PC-9 (cell line): ENCODE measurements at regions not wholly inside any gene's neighbourhood (a gene's known extent, or its start where the extent isn't known, plus 50 kb on each side); places are given as distances from the start of the nearest gene placed in this dataset.

ENCODE experiments used
- BruUV-seq: library from RNA; stranded (reverse); fragments of 400-500 nt; replicated peaks from 2 replicates; lab custom pipeline; 2021; lab: Mats Ljungman, UMichigan
- CTCF ChIA-PET: fragments of 300-600 bp; sonication (Branson Sonifier 250); formaldehyde crosslinking; loops from one replicate; lab custom pipeline; 2022; ENCODE audit warnings: antibody characterized with exemption; lab: Charles Lee
- POLR2A ChIA-PET: fragments of 300-600 bp; sonication (Branson Sonifier 250); formaldehyde crosslinking; loops from one replicate; lab custom pipeline; 2022; ENCODE audit warnings: antibody characterized with exemption; ENCODE audit not compliant: unreplicated experiment; lab: Charles Lee
- DNase-seq, 2 experiments: peaks; one replicate each; pipeline versions ENCODE4 v3.0.0 to v3.0.0-alpha.2; 2015 to 2022; ENCODE audit warnings: mixed read lengths in 1 of 2
- H2AFZ ChIP-seq: fragments of 200-600 bp; sonication (generic); 2 replicates; pipeline ENCODE4 v1.8.1; 2017; ENCODE audit warnings: antibody characterized with exemption
- H3F3A ChIP-seq: fragments of 200-600 bp; sonication (generic); 2 replicates; pipeline ENCODE4 v1.8.1; 2017; ENCODE audit warnings: antibody characterized with exemption, mild to moderate bottlenecking, low read depth; ENCODE audit not compliant: insufficient read depth
- H3K27ac ChIP-seq: fragments of 200-600 bp; sonication (generic); 2 replicates; pipeline ENCODE4 v1.6.1; 2016; ENCODE audit warnings: mixed run types
- H3K27me3 ChIP-seq: fragments of 200-600 bp; sonication (generic); 2 replicates; pipeline ENCODE4 v1.6.1; 2016; ENCODE audit warnings: low read depth, mixed run types; ENCODE audit not compliant: insufficient read depth
- H3K36me3 ChIP-seq: fragments of 200-600 bp; sonication (generic); 2 replicates; pipeline ENCODE4 v1.6.1; 2016; ENCODE audit warnings: low read depth, mixed run types
- H3K4me1 ChIP-seq: fragments of 200-600 bp; sonication (generic); replicated peaks from 2 replicates; pipeline ENCODE4 v1.6.1; 2016; ENCODE audit warnings: mixed run types; ENCODE audit not compliant: insufficient read depth
- H3K4me2 ChIP-seq: fragments of 200-600 bp; sonication (generic); 2 replicates; pipeline ENCODE4 v1.6.1; 2017; ENCODE audit warnings: mixed run types
- H3K4me3 ChIP-seq: fragments of 200-600 bp; sonication (generic); 2 replicates; pipeline ENCODE4 v1.6.1; 2016; ENCODE audit warnings: mixed run types
- H3K79me2 ChIP-seq: fragments of 200-600 bp; sonication (generic); 2 replicates; pipeline ENCODE4 v1.6.1; 2017; ENCODE audit warnings: low read depth, mixed run types
- H3K9me2 ChIP-seq: fragments of 200-600 bp; sonication (generic); 2 replicates; pipeline ENCODE4 v1.8.1; 2017; ENCODE audit warnings: mild to moderate bottlenecking; ENCODE audit not compliant: insufficient read depth
- H3K9me3 ChIP-seq: fragments of 200-600 bp; sonication (generic); 2 replicates; pipeline ENCODE4 v1.8.1; 2016; ENCODE audit warnings: low read depth; ENCODE audit not compliant: insufficient read depth
- H4K20me1 ChIP-seq: fragments of 200-600 bp; sonication (generic); 2 replicates; pipeline ENCODE4 v1.8.1; 2017; ENCODE audit not compliant: insufficient read depth
- EZH2 ChIP-seq: fragments of 200-600 bp; sonication (generic); IDR thresholded peaks from 2 replicates; pipeline ENCODE4 v1.8.0; 2017; ENCODE audit warnings: antibody characterized with exemption, low read depth
- intact Hi-C: fragments of 100-400 bp; cut with micrococcal nuclease; formaldehyde crosslinking; loops from one replicate; pipeline ENCODE4 v1.10.0; 2022; ENCODE audit not compliant: unreplicated experiment
- TF ChIP-seq, protein P1 (sequence below): fragments of 200-600 bp; sonication (generic); conservative IDR thresholded peaks from 2 replicates; pipeline ENCODE4 v1.6.1; 2017; ENCODE audit warnings: mixed run types, antibody characterized with exemption, mild to moderate bottlenecking, moderate library complexity

GRCh38 chr16:7871979-7872378, 539.3 kb downstream of the RBFOX1 start:
- no peaks in the 10 kb centered on the region for H3K9me2 ChIP-seq
- DNase-seq, result no peak
- no peaks in the 10 kb centered on the region for H3K27me3 ChIP-seq
- no peaks in the 10 kb centered on the region for H3K9me3 ChIP-seq
- ChIA-PET CTCF (no interaction called here), POLR2A (no interaction called here)
- H3K4me1 ChIP-seq, result no peaks in the 10 kb centered on the region
- no peak overlapping the region for H3K4me2 ChIP-seq
- no peak overlapping the region for H3K27ac ChIP-seq
- no peaks in the 10 kb centered on the region for H3K36me3 ChIP-seq
- H2AFZ ChIP-seq, result no peak overlapping the region
- no peak for TF ChIP-seq EZH2
- TF ChIP-seq, protein P1, sequence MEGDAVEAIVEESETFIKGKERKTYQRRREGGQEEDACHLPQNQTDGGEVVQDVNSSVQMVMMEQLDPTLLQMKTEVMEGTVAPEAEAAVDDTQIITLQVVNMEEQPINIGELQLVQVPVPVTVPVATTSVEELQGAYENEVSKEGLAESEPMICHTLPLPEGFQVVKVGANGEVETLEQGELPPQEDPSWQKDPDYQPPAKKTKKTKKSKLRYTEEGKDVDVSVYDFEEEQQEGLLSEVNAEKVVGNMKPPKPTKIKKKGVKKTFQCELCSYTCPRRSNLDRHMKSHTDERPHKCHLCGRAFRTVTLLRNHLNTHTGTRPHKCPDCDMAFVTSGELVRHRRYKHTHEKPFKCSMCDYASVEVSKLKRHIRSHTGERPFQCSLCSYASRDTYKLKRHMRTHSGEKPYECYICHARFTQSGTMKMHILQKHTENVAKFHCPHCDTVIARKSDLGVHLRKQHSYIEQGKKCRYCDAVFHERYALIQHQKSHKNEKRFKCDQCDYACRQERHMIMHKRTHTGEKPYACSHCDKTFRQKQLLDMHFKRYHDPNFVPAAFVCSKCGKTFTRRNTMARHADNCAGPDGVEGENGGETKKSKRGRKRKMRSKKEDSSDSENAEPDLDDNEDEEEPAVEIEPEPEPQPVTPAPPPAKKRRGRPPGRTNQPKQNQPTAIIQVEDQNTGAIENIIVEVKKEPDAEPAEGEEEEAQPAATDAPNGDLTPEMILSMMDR, result no peak
- no peaks in the 10 kb centered on the region for H4K20me1 ChIP-seq
- H3F3A ChIP-seq, result no peaks in the 10 kb centered on the region
- no peaks in the 10 kb centered on the region for H3K79me2 ChIP-seq
- H3K4me3 ChIP-seq, result no peak overlapping the region
- no TSS peak for BruUV-seq
- intact Hi-C loops, result no loop called here

GRCh38 chr16:7871371-7871770, 538.7 kb downstream of the RBFOX1 start:
- TF ChIP-seq EZH2, result no peak
- TF ChIP-seq, protein P1, result no peak
- Histone ChIP-seq H3K36me3 (no peaks in the 10 kb centered on the region), H2AFZ (no peak overlapping the region), H4K20me1 (no peaks in the 10 kb centered on the region), H3K4me3 (no peak overlapping the region), H3K9me3 (no peaks in the 10 kb centered on the region), H3K27ac (no peak overlapping the region), H3K79me2 (no peaks in the 10 kb centered on the region), H3K27me3 (no peaks in the 10 kb centered on the region), H3F3A (no peaks in the 10 kb centered on the region), H3K4me2 (no peak overlapping the region), H3K9me2 (no peaks in the 10 kb centered on the region), H3K4me1 (no peaks in the 10 kb centered on the region)
- ChIA-PET CTCF (no interaction called here), POLR2A (no interaction called here)
- no peak for DNase-seq
- intact Hi-C loops, result no loop called here
- no TSS peak for BruUV-seq

DNA sequence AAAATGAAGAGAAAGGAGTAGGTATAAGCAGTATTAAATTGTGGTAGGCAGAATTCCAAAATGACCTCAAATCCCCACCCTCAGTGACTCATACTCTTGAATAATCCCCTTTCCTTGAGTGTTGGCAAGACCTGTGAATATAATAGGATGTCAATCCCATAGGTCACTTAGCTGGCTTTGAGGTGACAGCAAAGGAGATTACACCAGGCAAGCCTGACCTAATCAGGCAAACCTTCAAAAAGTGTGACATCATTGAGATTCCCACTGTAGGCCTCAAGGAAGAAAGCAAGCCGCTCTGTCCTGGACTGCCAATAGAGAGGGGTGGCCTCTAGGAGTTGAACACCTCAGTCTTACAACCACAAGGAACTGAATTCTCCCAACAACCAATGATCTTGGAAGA, 535.2 kb downstream of the RBFOX1 start:
- no peaks in the 10 kb centered on the region for H3K9me2 ChIP-seq
- POLR2A ChIA-PET, result no interaction called here
- H4K20me1 ChIP-seq, result no peaks in the 10 kb centered on the region
- no peaks in the 10 kb centered on the region for H3K27me3 ChIP-seq
- no peak overlapping the region for H3K4me3 ChIP-seq
- BruUV-seq, result no TSS peak
- DNase-seq, result no peak
- no peaks in the 10 kb centered on the region for H3K79me2 ChIP-seq
- intact Hi-C loops, result no loop called here
- H3K36me3 ChIP-seq, result no peaks in the 10 kb centered on the region
- no peaks in the 10 kb centered on the region for H3K9me3 ChIP-seq
- CTCF ChIA-PET, result no interaction called here
- no peaks in the 10 kb centered on the region for H3F3A ChIP-seq
- H3K4me1 ChIP-seq, result no peaks in the 10 kb centered on the region
- H3K4me2 ChIP-seq, result no peak overlapping the region
- no peak overlapping the region for H2AFZ ChIP-seq
- no peak overlapping the region for H3K27ac ChIP-seq
- TF ChIP-seq, protein P1, result no peak
- no peak for TF ChIP-seq EZH2
